ENCODE measurements at regions not wholly inside any gene's neighbourhood (a gene's known extent, or its start where the extent isn't known, plus 50 kb on each side); places are given as distances from the start of the nearest gene placed in this dataset.

DNA sequence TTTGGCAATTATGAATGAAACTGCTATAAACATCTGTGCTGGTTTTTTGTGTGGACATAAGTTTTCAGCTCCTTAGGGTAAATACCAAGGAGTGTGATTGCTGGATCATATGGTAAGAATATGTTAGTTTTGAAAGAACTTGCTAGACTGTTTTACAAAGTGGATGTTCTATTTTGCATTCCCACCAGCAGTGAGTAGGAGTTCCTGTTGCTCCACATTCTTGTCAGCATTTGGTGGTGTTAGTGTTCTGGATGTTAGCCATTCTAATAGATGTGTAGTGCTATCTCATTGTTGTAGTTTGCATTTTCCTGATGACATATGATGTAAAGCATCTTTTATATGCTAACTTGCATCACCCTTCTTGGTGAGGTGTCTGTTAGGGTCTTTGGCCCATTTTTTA is 304.6 kb downstream of the NUP35 start:
- Histone ChIP-seq H3K27me3 (ENCODE audit: low read length) (no peaks in the 10 kb centered on the region), H3K4me1 (ENCODE audit: low read length) (no peaks in the 10 kb centered on the region), H3K9me3 (ENCODE audit: low read length) (no peaks in the 10 kb centered on the region), H4K20me1 (ENCODE audit: insufficient read depth, low read depth, low read length) (no peaks in the 10 kb centered on the region), H3K4me2 (ENCODE audit: low read depth, low read length, poor library complexity, severe bottlenecking) (no peak overlapping the region), H3K9ac (ENCODE audit: low read length) (no peak overlapping the region), H3K79me2 (ENCODE audit: low read length) (no peaks in the 10 kb centered on the region), H3K4me3 (ENCODE audit: low read length) (no peak overlapping the region), H3K36me3 (ENCODE audit: insufficient read depth, low read length) (no peaks in the 10 kb centered on the region), H2AFZ (ENCODE audit: low read length) (no peak overlapping the region), H3K9me2 (replicated peaks; ENCODE audit: insufficient read depth, low read length) (no peaks in the 10 kb centered on the region), H3K27ac (ENCODE audit: low read length) (no peak overlapping the region)
- no peak for DNase-seq

DNA sequence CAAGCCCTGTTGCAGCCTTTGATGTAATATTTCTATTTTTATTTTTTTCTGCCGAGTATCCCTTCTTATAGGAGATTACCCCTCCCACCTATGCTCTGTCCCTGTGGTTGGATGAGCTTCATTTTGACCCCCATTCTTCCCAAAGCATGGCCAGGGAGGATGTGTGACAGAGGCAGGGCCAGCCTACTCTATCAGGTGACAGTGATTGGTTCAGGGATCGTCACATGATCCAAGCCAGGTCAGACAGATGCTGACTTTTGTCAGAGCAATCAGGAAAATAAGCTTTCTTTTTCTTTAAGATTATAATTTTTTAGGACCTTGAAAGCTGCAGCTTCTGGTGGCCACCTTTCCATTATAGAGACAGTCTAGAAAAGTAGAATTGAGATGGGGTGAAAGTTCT is 314.3 kb downstream of the NUP35 start:
- Histone ChIP-seq H3K4me3 (ENCODE audit: low read length) (no peak overlapping the region), H3K27me3 (ENCODE audit: low read length) (no peaks in the 10 kb centered on the region), H3K27ac (ENCODE audit: low read length) (no peak overlapping the region), H3K9me3 (ENCODE audit: low read length) (no peaks in the 10 kb centered on the region), H3K9me2 (replicated peaks; ENCODE audit: insufficient read depth, low read length) (no peaks in the 10 kb centered on the region), H3K79me2 (ENCODE audit: low read length) (no peaks in the 10 kb centered on the region), H3K4me1 (ENCODE audit: low read length) (no peaks in the 10 kb centered on the region), H3K36me3 (ENCODE audit: insufficient read depth, low read length) (no peaks in the 10 kb centered on the region), H3K4me2 (ENCODE audit: low read depth, low read length, poor library complexity, severe bottlenecking) (no peak overlapping the region), H3K9ac (ENCODE audit: low read length) (no peak overlapping the region), H4K20me1 (ENCODE audit: insufficient read depth, low read depth, low read length) (no peaks in the 10 kb centered on the region), H2AFZ (ENCODE audit: low read length) (no peak overlapping the region)
- no peak for DNase-seq

DNA sequence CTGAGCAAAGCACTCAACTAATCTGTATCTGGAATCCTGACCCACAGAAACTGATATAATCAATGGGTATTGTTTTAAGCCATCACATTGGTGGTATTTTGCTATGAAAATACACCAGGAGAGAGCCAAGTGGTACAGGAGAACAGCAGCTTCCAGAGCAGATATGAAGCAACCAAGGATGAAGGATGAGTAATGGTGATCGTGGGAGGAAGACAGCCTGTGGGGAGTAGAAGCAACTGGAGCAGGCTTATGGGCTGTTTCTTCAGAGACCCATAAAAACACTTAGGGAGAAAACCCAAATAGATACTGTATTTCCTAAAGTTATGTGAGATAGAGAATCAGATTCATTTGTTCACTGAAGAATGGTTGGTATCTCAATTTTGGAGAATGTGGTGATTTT is 330.8 kb downstream of the NUP35 start:
- Histone ChIP-seq H2AFZ (ENCODE audit: low read length) (no peak overlapping the region), H3K9me2 (replicated peaks; ENCODE audit: insufficient read depth, low read length) (no peaks in the 10 kb centered on the region), H3K4me1 (ENCODE audit: low read length) (no peaks in the 10 kb centered on the region), H3K36me3 (ENCODE audit: insufficient read depth, low read length) (no peaks in the 10 kb centered on the region), H3K9me3 (ENCODE audit: low read length) (no peaks in the 10 kb centered on the region), H3K27me3 (ENCODE audit: low read length) (no peaks in the 10 kb centered on the region), H3K4me2 (ENCODE audit: low read depth, low read length, poor library complexity, severe bottlenecking) (no peak overlapping the region), H3K27ac (ENCODE audit: low read length) (no peak overlapping the region), H3K4me3 (ENCODE audit: low read length) (no peak overlapping the region), H4K20me1 (ENCODE audit: insufficient read depth, low read depth, low read length) (no peaks in the 10 kb centered on the region), H3K79me2 (ENCODE audit: low read length) (no peaks in the 10 kb centered on the region), H3K9ac (ENCODE audit: low read length) (no peak overlapping the region)
- no peak for DNase-seq

DNA sequence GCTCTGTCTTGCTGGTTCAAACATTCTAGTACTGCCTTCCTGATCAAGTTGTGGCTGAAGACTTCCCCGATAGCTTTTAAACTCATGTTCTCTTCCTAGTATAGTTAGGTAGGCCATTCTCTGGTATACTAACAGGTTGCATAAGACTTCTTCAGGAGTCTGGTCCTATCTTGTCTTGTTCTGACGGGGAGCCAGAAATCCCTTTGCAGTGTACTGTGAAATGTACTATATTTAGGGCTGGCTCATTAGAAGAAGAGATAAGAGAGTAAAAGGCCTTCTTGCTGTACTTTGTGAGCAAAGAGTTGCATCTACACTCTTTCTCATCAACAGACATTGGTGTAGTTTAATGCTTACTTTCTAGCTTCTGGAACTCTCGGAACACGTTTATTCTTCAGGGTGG is 331.9 kb downstream of the NUP35 start:
- H3K4me1 ChIP-seq (ENCODE audit: low read length) = no peaks in the 10 kb centered on the region
- H3K9me2 ChIP-seq (replicated peaks; ENCODE audit: insufficient read depth, low read length) = no peaks in the 10 kb centered on the region
- H4K20me1 ChIP-seq (ENCODE audit: insufficient read depth, low read depth, low read length) = no peaks in the 10 kb centered on the region
- H3K27me3 ChIP-seq (ENCODE audit: low read length) = no peaks in the 10 kb centered on the region
- no peak overlapping the region for H3K27ac ChIP-seq (ENCODE audit: low read length)
- no peaks in the 10 kb centered on the region for H3K79me2 ChIP-seq (ENCODE audit: low read length)
- no peak overlapping the region for H3K4me3 ChIP-seq (ENCODE audit: low read length)
- H3K4me2 ChIP-seq (ENCODE audit: low read depth, low read length, poor library complexity, severe bottlenecking) = no peak overlapping the region
- no peak overlapping the region for H2AFZ ChIP-seq (ENCODE audit: low read length)
- H3K9ac ChIP-seq (ENCODE audit: low read length) = no peak overlapping the region
- DNase-seq = no peak
- no peaks in the 10 kb centered on the region for H3K9me3 ChIP-seq (ENCODE audit: low read length)
- H3K36me3 ChIP-seq (ENCODE audit: insufficient read depth, low read length) = no peaks in the 10 kb centered on the region

DNA sequence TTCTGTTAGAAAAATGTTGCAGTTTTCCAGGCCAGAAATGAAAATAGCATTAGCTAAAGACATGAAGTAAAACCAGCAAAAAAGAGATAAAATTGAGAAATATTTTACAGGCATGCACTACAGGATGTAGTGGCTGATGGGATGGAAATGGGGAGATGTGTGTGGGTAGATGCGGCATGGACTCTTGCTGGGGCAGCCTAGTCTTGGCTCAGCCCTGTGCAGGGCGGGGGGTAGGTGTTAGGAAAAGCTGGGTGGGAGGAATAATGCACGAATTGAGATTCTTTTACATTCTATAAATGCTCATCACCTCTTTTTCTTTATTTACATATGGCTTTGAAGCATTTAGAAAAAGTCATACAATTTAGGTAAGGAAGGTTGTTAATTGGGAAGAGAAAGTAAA is 334.2 kb downstream of the NUP35 start:
- H3K27ac ChIP-seq (ENCODE audit: low read length) = no peak overlapping the region
- no peaks in the 10 kb centered on the region for H3K27me3 ChIP-seq (ENCODE audit: low read length)
- no peaks in the 10 kb centered on the region for H4K20me1 ChIP-seq (ENCODE audit: insufficient read depth, low read depth, low read length)
- H3K9me2 ChIP-seq (replicated peaks; ENCODE audit: insufficient read depth, low read length) = no peaks in the 10 kb centered on the region
- H2AFZ ChIP-seq (ENCODE audit: low read length) = no peak overlapping the region
- H3K36me3 ChIP-seq (ENCODE audit: insufficient read depth, low read length) = no peaks in the 10 kb centered on the region
- H3K9ac ChIP-seq (ENCODE audit: low read length) = no peak overlapping the region
- no peaks in the 10 kb centered on the region for H3K4me1 ChIP-seq (ENCODE audit: low read length)
- H3K4me2 ChIP-seq (ENCODE audit: low read depth, low read length, poor library complexity, severe bottlenecking) = no peak overlapping the region
- no peaks in the 10 kb centered on the region for H3K9me3 ChIP-seq (ENCODE audit: low read length)
- H3K79me2 ChIP-seq (ENCODE audit: low read length) = no peaks in the 10 kb centered on the region
- DNase-seq = no peak
- H3K4me3 ChIP-seq (ENCODE audit: low read length) = no peak overlapping the region

DNA sequence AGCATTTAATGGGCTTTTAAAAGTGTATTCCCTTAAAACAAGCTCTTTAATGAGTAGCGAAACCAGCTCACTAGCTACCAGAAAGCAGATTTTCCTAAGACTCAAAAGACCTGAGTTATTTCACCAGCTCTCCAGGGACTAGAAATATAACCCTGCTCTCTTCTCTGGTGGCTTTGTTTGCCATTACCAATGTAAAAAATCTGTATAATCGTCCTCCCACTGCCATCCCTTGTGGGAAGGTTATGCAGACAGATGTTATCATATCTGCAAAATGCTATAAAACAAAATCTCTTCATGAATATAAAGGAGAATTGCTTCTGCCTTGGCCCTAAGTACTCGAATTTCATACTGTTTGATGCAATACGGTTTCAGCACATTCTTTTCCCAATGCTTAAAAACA is 335.2 kb downstream of the NUP35 start:
- Histone ChIP-seq H3K27ac (ENCODE audit: low read length) (no peak overlapping the region), H4K20me1 (ENCODE audit: insufficient read depth, low read depth, low read length) (no peaks in the 10 kb centered on the region), H3K9ac (ENCODE audit: low read length) (no peak overlapping the region), H3K4me3 (ENCODE audit: low read length) (no peak overlapping the region), H3K9me3 (ENCODE audit: low read length) (no peaks in the 10 kb centered on the region), H3K4me1 (ENCODE audit: low read length) (no peaks in the 10 kb centered on the region), H3K4me2 (ENCODE audit: low read depth, low read length, poor library complexity, severe bottlenecking) (no peak overlapping the region), H3K27me3 (ENCODE audit: low read length) (no peaks in the 10 kb centered on the region), H3K9me2 (replicated peaks; ENCODE audit: insufficient read depth, low read length) (no peaks in the 10 kb centered on the region), H2AFZ (ENCODE audit: low read length) (no peak overlapping the region), H3K36me3 (ENCODE audit: insufficient read depth, low read length) (no peaks in the 10 kb centered on the region), H3K79me2 (ENCODE audit: low read length) (no peaks in the 10 kb centered on the region)
- DNase-seq = no peak

DNA sequence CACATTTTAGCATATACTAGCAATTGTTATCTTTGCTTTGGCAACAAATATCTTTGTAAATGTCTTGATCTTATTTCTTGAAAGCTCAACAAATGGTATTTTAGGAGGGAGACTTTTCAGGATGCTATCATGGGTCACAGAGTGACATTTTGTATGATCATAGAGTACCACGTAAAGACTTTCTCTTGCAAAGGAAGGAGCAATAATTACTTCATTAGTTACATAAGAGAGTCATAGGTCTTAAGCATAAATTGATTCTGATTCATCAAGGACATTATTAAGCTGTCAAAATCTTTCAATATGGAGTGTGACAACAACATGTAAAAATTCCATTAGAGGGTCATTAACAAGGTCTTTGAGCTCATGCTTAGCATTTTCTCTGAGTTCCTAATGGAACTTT is 339.6 kb downstream of the NUP35 start:
- H3K79me2 ChIP-seq (ENCODE audit: low read length) = no peaks in the 10 kb centered on the region
- no peaks in the 10 kb centered on the region for H3K27me3 ChIP-seq (ENCODE audit: low read length)
- H3K4me2 ChIP-seq (ENCODE audit: low read depth, low read length, poor library complexity, severe bottlenecking) = no peak overlapping the region
- H3K4me1 ChIP-seq (ENCODE audit: low read length) = no peaks in the 10 kb centered on the region
- H3K36me3 ChIP-seq (ENCODE audit: insufficient read depth, low read length) = no peaks in the 10 kb centered on the region
- H3K9me2 ChIP-seq (replicated peaks; ENCODE audit: insufficient read depth, low read length) = no peaks in the 10 kb centered on the region
- no peak overlapping the region for H3K9ac ChIP-seq (ENCODE audit: low read length)
- no peak overlapping the region for H3K4me3 ChIP-seq (ENCODE audit: low read length)
- no peak for DNase-seq
- no peak overlapping the region for H3K27ac ChIP-seq (ENCODE audit: low read length)
- no peaks in the 10 kb centered on the region for H4K20me1 ChIP-seq (ENCODE audit: insufficient read depth, low read depth, low read length)
- no peak overlapping the region for H2AFZ ChIP-seq (ENCODE audit: low read length)
- H3K9me3 ChIP-seq (ENCODE audit: low read length) = no peaks in the 10 kb centered on the region

DNA sequence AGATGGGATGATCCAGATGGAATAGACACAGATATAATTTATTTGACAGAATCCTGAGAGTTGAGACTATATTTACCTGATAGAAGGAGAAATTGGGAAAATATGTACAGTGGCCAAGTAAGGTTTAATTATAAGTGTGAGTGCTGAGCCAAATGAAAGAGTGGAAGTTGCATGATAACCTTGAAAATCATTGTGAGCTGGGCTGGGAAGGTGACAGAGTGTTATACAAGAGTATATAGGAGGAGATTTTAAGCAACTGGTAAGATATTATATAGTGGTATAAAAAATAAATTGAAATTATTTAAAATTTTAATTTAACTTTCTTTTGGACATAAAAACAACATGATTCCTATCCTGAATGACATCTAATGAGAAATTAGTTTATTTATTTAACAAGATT is 340.8 kb downstream of the NUP35 start:
- Histone ChIP-seq H3K9me2 (replicated peaks; ENCODE audit: insufficient read depth, low read length) (no peaks in the 10 kb centered on the region), H3K9ac (ENCODE audit: low read length) (no peak overlapping the region), H2AFZ (ENCODE audit: low read length) (no peak overlapping the region), H3K4me1 (ENCODE audit: low read length) (no peaks in the 10 kb centered on the region), H3K4me2 (ENCODE audit: low read depth, low read length, poor library complexity, severe bottlenecking) (no peak overlapping the region), H3K9me3 (ENCODE audit: low read length) (no peaks in the 10 kb centered on the region), H3K27me3 (ENCODE audit: low read length) (no peaks in the 10 kb centered on the region), H4K20me1 (ENCODE audit: insufficient read depth, low read depth, low read length) (no peaks in the 10 kb centered on the region), H3K36me3 (ENCODE audit: insufficient read depth, low read length) (no peaks in the 10 kb centered on the region), H3K27ac (ENCODE audit: low read length) (no peak overlapping the region), H3K4me3 (ENCODE audit: low read length) (no peak overlapping the region), H3K79me2 (ENCODE audit: low read length) (no peaks in the 10 kb centered on the region)
- DNase-seq = no peak
